SK-N-SH (cell line): ENCODE measurements at regions not wholly inside any gene's neighbourhood (a gene's known extent, or its start where the extent isn't known, plus 50 kb on each side); places are given as distances from the start of the nearest gene placed in this dataset.

Experiments
- CTCF ChIA-PET: fragments of 300-600, 350-600 bp; formaldehyde crosslinking; extraction: SDS; loops from one replicate; lab custom pipeline; 2021; lab: Yijun Ruan, JAX
- POLR2A ChIA-PET: fragments of 350-600 bp; sonication (Branson Sonifier 250); formaldehyde crosslinking; extraction: SDS; loops from one replicate; lab custom pipeline; 2020; ENCODE audit warnings: antibody characterized with exemption, inconsistent platforms; lab: Yijun Ruan, JAX
- DNase-seq: peaks from one replicate; pipeline ENCODE4 v3.0.0; 2012
- H2AFZ ChIP-seq: fragments of 200-600 bp; sonication (generic); 2 replicates; pipeline ENCODE4 v1.8.1; 2016; ENCODE audit warnings: antibody characterized with exemption, mild to moderate bottlenecking, low read depth
- H3F3A ChIP-seq: fragments of 200-600 bp; sonication (generic); replicated peaks from 2 replicates; pipeline ENCODE3; 2016; ENCODE audit warnings: antibody characterized with exemption, mild to moderate bottlenecking; ENCODE audit not compliant: insufficient read depth
- H3K27ac ChIP-seq, 2 experiments: fragments of 200-500 bp in 1 of 2; fragments of 200-600 bp in 1 of 2; sonication (Bioruptor generic) in 1 of 2; sonication (generic), shearing (Covaris generic) in 1 of 2; 2 replicates each; pipeline versions ENCODE4 v1.5.1 to v1.6.1; 2014 to 2016; ENCODE audit warnings: low read depth in 2 of 2, inconsistent platforms in 1 of 2, low read length in 1 of 2, mild to moderate bottlenecking in 1 of 2, mixed read lengths in 1 of 2
- H3K27me3 ChIP-seq: fragments of 200-600 bp; sonication (generic), shearing (Covaris generic); 2 replicates; pipeline ENCODE4 v1.6.1; 2016; ENCODE audit warnings: mixed run types; ENCODE audit not compliant: insufficient read depth
- H3K36me3 ChIP-seq, 2 experiments: fragments of 200-500 bp in 1 of 2; fragments of 200-600 bp in 1 of 2; sonication (Bioruptor generic) in 1 of 2; sonication (generic) in 1 of 2; replicated peaks in 1 of 2; 2 replicates each; pipeline versions ENCODE3 to v1.5.1; 2014 to 2016; ENCODE audit warnings: low read length in 1 of 2, mild to moderate bottlenecking in 1 of 2; ENCODE audit not compliant: insufficient read depth in 2 of 2, control insufficient read depth in 1 of 2
- H3K4me1 ChIP-seq, 2 experiments: fragments of 200-500 bp in 1 of 2; fragments of 200-600 bp in 1 of 2; sonication (Bioruptor generic) in 1 of 2; sonication (generic), shearing (Covaris generic) in 1 of 2; 2 replicates each; pipeline versions ENCODE4 v1.5.1 to v1.6.1; 2014 to 2016; ENCODE audit warnings: low read depth in 1 of 2, low read length in 1 of 2, mixed run types in 1 of 2; ENCODE audit not compliant: insufficient read depth in 2 of 2, control insufficient read depth in 1 of 2
- H3K4me2 ChIP-seq: fragments of 200-600 bp; sonication (generic), shearing (Covaris generic); 2 replicates; pipeline ENCODE4 v1.6.1; 2017; ENCODE audit warnings: mixed run types
- H3K4me3 ChIP-seq, 2 experiments: fragments of 200-500 bp in 1 of 2; fragments of 200-600 bp in 1 of 2; sonication (Bioruptor generic) in 1 of 2; sonication (generic), shearing (Covaris generic) in 1 of 2; 2 replicates each; pipeline versions ENCODE4 v1.5.1 to v1.8.1; 2014 to 2016; ENCODE audit warnings: low read depth in 2 of 2, inconsistent platforms in 1 of 2, low read length in 1 of 2, mild to moderate bottlenecking in 1 of 2, mixed read lengths in 1 of 2, moderate library complexity in 1 of 2
- H3K79me2 ChIP-seq: fragments of 200-600 bp; sonication (generic); 2 replicates; pipeline ENCODE4 v1.8.1; 2017; ENCODE audit warnings: mild to moderate bottlenecking; ENCODE audit not compliant: insufficient read depth
- H3K9ac ChIP-seq: fragments of 200-600 bp; sonication (generic); 2 replicates; pipeline ENCODE4 v1.6.1; 2017; ENCODE audit warnings: mixed run types
- H3K9me2 ChIP-seq: fragments of 200-600 bp; sonication (generic); 2 replicates; pipeline ENCODE4 v1.6.1; 2017; ENCODE audit warnings: mixed run types
- H3K9me3 ChIP-seq: fragments of 200-600 bp; sonication (generic); 2 replicates; pipeline ENCODE4 v1.6.1; 2017; ENCODE audit warnings: mixed run types, mild to moderate bottlenecking, moderate library complexity
- H4K20me1 ChIP-seq: fragments of 200-600 bp; sonication (generic); 2 replicates; pipeline ENCODE4 v1.6.1; 2017; ENCODE audit warnings: mild to moderate bottlenecking, mixed run types; ENCODE audit not compliant: insufficient read depth
- EZH2phosphoT487 ChIP-seq: fragments of 200-600 bp; sonication (generic); IDR thresholded peaks from 2 replicates; pipeline ENCODE4 v1.6.1; 2017; ENCODE audit warnings: low read depth, mixed run types, mild to moderate bottlenecking, antibody characterized with exemption, moderate library complexity, borderline replicate concordance
- GABPA ChIP-seq: IDR thresholded peaks from 2 replicates; pipeline ENCODE4 v1.4.0; 2012; ENCODE audit warnings: low read depth, mild to moderate bottlenecking
- MXI1 ChIP-seq: IDR thresholded peaks from 2 replicates; pipeline ENCODE4 v1.6.1; 2012; ENCODE audit warnings: mild to moderate bottlenecking, low read depth, low read length, improper control_type of control experiment
- NRF1 ChIP-seq: IDR thresholded peaks from 2 replicates; pipeline ENCODE4 v1.6.1; 2012; ENCODE audit warnings: low read depth, mild to moderate bottlenecking, low read length
- RFX5 ChIP-seq: IDR thresholded peaks from 2 replicates; pipeline ENCODE4 v1.6.1; 2012; ENCODE audit warnings: mild to moderate bottlenecking, improper control_type of control experiment, low read length
- TEAD4 ChIP-seq: IDR thresholded peaks from 2 replicates; pipeline ENCODE4 v1.4.0; 2012; ENCODE audit warnings: mild to moderate bottlenecking, borderline replicate concordance; ENCODE audit not compliant: insufficient read depth
- YY1 ChIP-seq: IDR thresholded peaks from 2 replicates; pipeline ENCODE4 v1.4.0; 2012; ENCODE audit warnings: low read depth, mild to moderate bottlenecking
- WGBS: methylation state at CpG from one replicate; pipeline ENCODE4 v1.1.6; 2017; ENCODE audit warnings: low lambda C conversion rate; 5-methylcytosine and 5-hydroxymethylcytosine counted together
- TF ChIP-seq, protein P1 (sequence below): IDR thresholded peaks from 2 replicates; pipeline ENCODE4 v1.6.1; 2012; ENCODE audit warnings: mild to moderate bottlenecking, low read depth, low read length, moderate library complexity
- TF ChIP-seq, protein P2 (sequence below): IDR thresholded peaks from 2 replicates; pipeline ENCODE4 v1.4.0; 2012; ENCODE audit warnings: low read depth
- TF ChIP-seq, protein P3 (sequence below): IDR thresholded peaks from 2 replicates; pipeline ENCODE4 v1.4.0; 2012; ENCODE audit warnings: low read depth, borderline replicate concordance

DNA sequence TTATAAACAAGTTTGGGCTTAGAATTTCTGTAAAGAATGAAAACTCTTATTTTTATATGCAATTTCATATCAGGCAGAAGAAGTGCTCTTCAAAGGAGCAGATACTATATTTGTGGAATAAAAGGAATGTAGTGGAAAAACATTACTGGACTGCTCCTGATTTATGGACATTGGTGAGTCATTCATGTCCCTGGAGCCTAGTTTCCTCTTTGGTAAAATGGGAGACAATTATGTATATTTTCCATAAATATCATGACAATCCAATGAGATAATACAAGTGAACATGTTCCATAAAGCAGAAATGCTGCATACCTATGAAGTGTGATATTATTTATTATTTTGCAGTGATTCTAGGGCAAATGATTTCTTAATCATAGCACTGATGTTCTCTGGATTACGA lies 445.8 kb upstream of the CITED2 start (continued):
- TF ChIP-seq MXI1, result no peak
- TF ChIP-seq YY1, result no peak
- 0 out of 2 replicates have a peak, but pooled peaks have one; percentile 36 for TF ChIP-seq TEAD4
- no peak for TF ChIP-seq RFX5
- TF ChIP-seq, protein P1, sequence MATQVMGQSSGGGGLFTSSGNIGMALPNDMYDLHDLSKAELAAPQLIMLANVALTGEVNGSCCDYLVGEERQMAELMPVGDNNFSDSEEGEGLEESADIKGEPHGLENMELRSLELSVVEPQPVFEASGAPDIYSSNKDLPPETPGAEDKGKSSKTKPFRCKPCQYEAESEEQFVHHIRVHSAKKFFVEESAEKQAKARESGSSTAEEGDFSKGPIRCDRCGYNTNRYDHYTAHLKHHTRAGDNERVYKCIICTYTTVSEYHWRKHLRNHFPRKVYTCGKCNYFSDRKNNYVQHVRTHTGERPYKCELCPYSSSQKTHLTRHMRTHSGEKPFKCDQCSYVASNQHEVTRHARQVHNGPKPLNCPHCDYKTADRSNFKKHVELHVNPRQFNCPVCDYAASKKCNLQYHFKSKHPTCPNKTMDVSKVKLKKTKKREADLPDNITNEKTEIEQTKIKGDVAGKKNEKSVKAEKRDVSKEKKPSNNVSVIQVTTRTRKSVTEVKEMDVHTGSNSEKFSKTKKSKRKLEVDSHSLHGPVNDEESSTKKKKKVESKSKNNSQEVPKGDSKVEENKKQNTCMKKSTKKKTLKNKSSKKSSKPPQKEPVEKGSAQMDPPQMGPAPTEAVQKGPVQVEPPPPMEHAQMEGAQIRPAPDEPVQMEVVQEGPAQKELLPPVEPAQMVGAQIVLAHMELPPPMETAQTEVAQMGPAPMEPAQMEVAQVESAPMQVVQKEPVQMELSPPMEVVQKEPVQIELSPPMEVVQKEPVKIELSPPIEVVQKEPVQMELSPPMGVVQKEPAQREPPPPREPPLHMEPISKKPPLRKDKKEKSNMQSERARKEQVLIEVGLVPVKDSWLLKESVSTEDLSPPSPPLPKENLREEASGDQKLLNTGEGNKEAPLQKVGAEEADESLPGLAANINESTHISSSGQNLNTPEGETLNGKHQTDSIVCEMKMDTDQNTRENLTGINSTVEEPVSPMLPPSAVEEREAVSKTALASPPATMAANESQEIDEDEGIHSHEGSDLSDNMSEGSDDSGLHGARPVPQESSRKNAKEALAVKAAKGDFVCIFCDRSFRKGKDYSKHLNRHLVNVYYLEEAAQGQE, result no peak

DNA sequence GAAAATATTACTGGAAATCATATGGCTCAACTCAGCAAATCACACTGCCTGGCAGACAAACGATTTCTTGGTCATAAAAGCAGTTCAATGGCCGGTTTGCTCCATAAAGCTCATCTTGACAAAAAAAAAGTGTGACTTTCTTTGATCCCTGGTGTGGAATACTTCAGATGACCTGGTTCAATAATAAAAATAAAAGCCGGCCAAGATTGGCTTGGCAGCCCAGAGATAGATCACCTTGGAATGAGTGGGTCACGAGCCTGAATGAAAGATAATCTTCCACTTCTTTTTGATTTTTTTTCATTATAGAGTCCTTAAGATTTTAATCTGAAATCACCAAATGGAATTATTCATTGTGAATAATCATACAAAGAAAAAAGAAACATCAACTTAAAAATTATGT lies 445.3 kb upstream of the CITED2 start:
- Histone ChIP-seq H3K27ac (peak overlapping the region; percentile 28 to 75; a peak in 3 of 4 replicates), H3K36me3 (no peaks in the 10 kb centered on the region)
- CTCF ChIA-PET, result no interaction called here

More for the DNA sequence above, 445.3 kb upstream of the CITED2 start:
- TF ChIP-seq NRF1, result no peak
- no peak for TF ChIP-seq EZH2phosphoT487
- TF ChIP-seq, protein P2, sequence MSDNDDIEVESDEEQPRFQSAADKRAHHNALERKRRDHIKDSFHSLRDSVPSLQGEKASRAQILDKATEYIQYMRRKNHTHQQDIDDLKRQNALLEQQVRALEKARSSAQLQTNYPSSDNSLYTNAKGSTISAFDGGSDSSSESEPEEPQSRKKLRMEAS, result no peak
- TF ChIP-seq, protein P3, sequence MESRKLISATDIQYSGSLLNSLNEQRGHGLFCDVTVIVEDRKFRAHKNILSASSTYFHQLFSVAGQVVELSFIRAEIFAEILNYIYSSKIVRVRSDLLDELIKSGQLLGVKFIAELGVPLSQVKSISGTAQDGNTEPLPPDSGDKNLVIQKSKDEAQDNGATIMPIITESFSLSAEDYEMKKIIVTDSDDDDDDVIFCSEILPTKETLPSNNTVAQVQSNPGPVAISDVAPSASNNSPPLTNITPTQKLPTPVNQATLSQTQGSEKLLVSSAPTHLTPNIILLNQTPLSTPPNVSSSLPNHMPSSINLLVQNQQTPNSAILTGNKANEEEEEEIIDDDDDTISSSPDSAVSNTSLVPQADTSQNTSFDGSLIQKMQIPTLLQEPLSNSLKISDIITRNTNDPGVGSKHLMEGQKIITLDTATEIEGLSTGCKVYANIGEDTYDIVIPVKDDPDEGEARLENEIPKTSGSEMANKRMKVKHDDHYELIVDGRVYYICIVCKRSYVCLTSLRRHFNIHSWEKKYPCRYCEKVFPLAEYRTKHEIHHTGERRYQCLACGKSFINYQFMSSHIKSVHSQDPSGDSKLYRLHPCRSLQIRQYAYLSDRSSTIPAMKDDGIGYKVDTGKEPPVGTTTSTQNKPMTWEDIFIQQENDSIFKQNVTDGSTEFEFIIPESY, result no peak
- no peak for TF ChIP-seq GABPA
- H3K9me3 ChIP-seq, result no peaks in the 10 kb centered on the region
- H3K4me2 ChIP-seq, result peak overlapping the region; percentile 59; the same call in 1 of the 2 replicates
- no peak for DNase-seq
- H3K9me2 ChIP-seq, result no peaks in the 10 kb centered on the region
- peak overlapping the region; percentile 23; the same call in 1 of the 2 replicates for H3K9ac ChIP-seq
- H2AFZ ChIP-seq, result no peak overlapping the region
- H3K79me2 ChIP-seq, result no peaks in the 10 kb centered on the region
- H4K20me1 ChIP-seq, result no peaks in the 10 kb centered on the region
- POLR2A ChIA-PET, result no interaction called here
- H3K27me3 ChIP-seq, result no peaks in the 10 kb centered on the region
- H3K4me1 ChIP-seq, result peaks cover 0 to 11% of the 10 kb centered on the region in 2 experiments; a peak in 1 of 4 replicates
- peaks cover 12% of the 10 kb centered on the region for H3F3A ChIP-seq
- no peak overlapping the region for H3K4me3 ChIP-seq
- WGBS, result 49% methylated on average over 4 of the region's 4 CpGs
